Gastrocnemius medialis (tissue), 4 donors: ENCODE measurements at regions not wholly inside any gene's neighbourhood (a gene's known extent, or its start where the extent isn't known, plus 50 kb on each side); places are given as distances from the start of the nearest gene placed in this dataset.

Experiments
- CTCF ChIP-seq, 5 experiments: fragments of 450-650 bp in 3 of 5; fragments of 200-600 bp in 2 of 5; sonication (generic) in 2 of 5; IDR thresholded peaks in 4 of 5; conservative IDR thresholded peaks in 1 of 5; 1 replicate in 4 of 5; 2 replicates in 1 of 5; pipeline ENCODE4 v1.5.1; 2016 to 2019; ENCODE audit warnings: antibody characterized with exemption in 5 of 5, mild to moderate bottlenecking in 3 of 5, moderate library complexity in 3 of 5
- POLR2A ChIP-seq, 2 donors: fragments of 450-650 bp; IDR thresholded peaks; one replicate each; pipeline ENCODE4 v1.6.1; 2017; ENCODE audit warnings: antibody characterized with exemption in 2 of 2, mild to moderate bottlenecking in 2 of 2, moderate library complexity in 2 of 2

DNA sequence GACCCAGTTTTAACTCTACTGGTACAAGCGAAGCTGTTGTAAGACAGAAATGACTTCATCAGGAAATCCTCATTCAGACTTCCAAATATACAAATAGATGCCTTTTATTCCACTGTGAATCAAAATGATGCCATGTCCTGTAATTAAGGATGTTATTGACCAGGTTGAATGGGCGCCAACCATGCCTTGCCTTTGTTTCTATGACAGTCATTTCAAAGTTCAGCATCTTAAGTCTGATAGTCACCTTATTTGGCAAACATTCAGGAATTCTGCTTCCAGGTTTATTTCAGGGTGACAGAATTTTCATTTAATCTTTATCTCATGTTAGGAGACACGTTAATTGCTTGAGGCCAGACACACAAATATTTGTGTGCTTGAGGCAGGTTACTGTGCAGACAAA lies 592.8 kb upstream of the JAG1 start:
- no peak for TF ChIP-seq POLR2A (IDR thresholded peaks at IDR 0.05)
- TF ChIP-seq CTCF (IDR thresholded peaks at IDR 0.05 in 4 of 5, conservative IDR thresholded peaks at IDR 0.05 in 1 of 5): no peak
